Progenitor cell of endocrine pancreas (in vitro differentiated cells): ENCODE measurements at regions not wholly inside any gene's neighbourhood (a gene's known extent, or its start where the extent isn't known, plus 50 kb on each side); places are given as distances from the start of the nearest gene placed in this dataset.

Experiments used
- DNase-seq: peaks from one replicate; pipeline ENCODE4 v3.0.0; 2021; ENCODE audit warnings: low spot score; ENCODE audit not compliant: unreplicated experiment
- H3K27ac Mint-ChIP-seq: 2 replicates; pipeline ENCODE4 v1.8.0; 2021; ENCODE audit warnings: mild to moderate bottlenecking, moderate library complexity, mixed read lengths
- H3K27me3 Mint-ChIP-seq: 2 replicates; pipeline ENCODE4 v1.8.0; 2021; ENCODE audit warnings: mixed read lengths
- H3K36me3 Mint-ChIP-seq: 2 replicates; pipeline ENCODE4 v1.8.0; 2022; ENCODE audit warnings: mixed read lengths; ENCODE audit not compliant: insufficient read depth
- H3K4me1 Mint-ChIP-seq: 2 replicates; pipeline ENCODE4 v1.8.0; 2021; ENCODE audit warnings: low read depth, mixed read lengths
- H3K4me3 Mint-ChIP-seq: 2 replicates; pipeline ENCODE4 v1.8.0; 2021; ENCODE audit warnings: low read depth, mild to moderate bottlenecking, moderate library complexity, mixed read lengths
- H3K9me3 Mint-ChIP-seq: 2 replicates; pipeline ENCODE4 v1.8.0; 2021; ENCODE audit warnings: low read depth, mixed read lengths
- TF ChIP-seq, protein P1 (sequence below): fragments of 200-600 bp; sonication (generic); IDR thresholded peaks from one replicate; pipeline ENCODE4 v1.5.0; 2021; ENCODE audit warnings: antibody characterized with exemption, mild to moderate bottlenecking; ENCODE audit not compliant: unreplicated experiment

DNA sequence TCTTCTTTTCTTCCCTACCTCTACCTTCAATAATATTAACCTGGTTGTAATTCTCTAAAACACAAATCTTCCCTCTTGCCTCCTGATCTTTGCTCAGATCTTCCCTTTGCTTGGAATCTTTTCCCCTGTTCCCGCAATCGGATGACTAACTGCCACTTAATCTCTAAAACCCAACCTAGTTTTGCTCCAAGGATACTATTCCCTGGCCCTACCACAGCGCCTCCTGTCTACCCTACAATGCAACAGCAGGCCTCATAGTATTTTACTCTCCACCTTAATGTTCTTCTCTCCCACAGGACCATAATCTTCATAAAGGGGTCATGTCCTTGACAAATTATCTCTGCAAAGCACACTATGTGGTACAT lies 246.8 kb upstream of the TNP1 start:
- no peaks in the 10 kb centered on the region for H3K4me1 Mint-ChIP-seq
- TF ChIP-seq, protein P1, sequence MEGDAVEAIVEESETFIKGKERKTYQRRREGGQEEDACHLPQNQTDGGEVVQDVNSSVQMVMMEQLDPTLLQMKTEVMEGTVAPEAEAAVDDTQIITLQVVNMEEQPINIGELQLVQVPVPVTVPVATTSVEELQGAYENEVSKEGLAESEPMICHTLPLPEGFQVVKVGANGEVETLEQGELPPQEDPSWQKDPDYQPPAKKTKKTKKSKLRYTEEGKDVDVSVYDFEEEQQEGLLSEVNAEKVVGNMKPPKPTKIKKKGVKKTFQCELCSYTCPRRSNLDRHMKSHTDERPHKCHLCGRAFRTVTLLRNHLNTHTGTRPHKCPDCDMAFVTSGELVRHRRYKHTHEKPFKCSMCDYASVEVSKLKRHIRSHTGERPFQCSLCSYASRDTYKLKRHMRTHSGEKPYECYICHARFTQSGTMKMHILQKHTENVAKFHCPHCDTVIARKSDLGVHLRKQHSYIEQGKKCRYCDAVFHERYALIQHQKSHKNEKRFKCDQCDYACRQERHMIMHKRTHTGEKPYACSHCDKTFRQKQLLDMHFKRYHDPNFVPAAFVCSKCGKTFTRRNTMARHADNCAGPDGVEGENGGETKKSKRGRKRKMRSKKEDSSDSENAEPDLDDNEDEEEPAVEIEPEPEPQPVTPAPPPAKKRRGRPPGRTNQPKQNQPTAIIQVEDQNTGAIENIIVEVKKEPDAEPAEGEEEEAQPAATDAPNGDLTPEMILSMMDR = peak; percentile 49
- DNase-seq = no peak
- H3K27me3 Mint-ChIP-seq = no peaks in the 10 kb centered on the region
- H3K27ac Mint-ChIP-seq = no peak overlapping the region
- H3K9me3 Mint-ChIP-seq = no peaks in the 10 kb centered on the region
- no peaks in the 10 kb centered on the region for H3K36me3 Mint-ChIP-seq
- H3K4me3 Mint-ChIP-seq = no peak overlapping the region

DNA sequence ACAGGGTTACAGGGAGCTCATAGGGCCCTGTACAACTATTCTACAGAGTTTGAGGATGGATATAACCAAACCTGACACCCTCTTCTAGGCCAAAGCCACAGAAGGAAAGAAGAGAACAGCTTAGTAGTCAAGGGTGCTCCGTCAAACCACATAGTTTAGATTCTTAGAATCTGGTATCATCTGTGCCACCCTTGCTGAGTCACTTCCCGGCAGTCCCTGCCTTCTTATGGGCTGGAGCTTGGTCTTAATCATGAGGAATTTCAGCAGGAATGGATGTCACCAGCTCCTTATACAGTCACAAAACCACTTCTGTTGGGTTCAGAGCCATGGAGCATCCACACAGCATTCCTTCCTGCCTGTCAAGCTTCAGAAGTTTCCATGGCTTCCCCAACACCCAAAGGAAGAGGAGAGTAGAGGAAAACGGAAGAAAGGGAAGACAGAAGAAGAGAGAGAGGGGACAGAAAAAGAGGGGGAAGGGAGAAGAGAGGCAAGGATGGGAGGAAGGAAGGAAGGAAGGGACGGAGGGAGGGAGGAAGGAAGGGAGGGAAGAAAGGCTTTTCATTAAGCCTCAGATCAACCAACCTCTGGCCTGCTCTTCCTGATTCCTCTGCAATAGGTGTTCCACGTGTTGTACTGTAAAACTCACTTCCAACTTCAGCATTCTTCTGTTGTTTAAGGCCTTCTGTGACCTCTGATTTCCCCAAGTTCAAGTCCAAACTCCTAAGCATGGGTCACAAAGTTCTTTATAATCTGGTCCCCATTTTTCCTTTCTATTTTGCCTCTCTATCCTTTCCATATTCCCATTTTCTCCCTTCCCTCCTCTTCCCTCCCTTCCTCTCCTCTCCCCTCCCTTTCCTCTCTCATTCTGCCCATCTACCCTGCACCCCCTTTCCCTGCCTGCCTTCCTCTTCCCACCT lies 246.1 kb upstream of the TNP1 start:
- Mint-ChIP-seq H3K4me1 (no peaks in the 10 kb centered on the region), H3K4me3 (no peak overlapping the region), H3K9me3 (no peaks in the 10 kb centered on the region), H3K36me3 (no peaks in the 10 kb centered on the region), H3K27ac (no peak overlapping the region), H3K27me3 (no peaks in the 10 kb centered on the region)
- TF ChIP-seq, protein P1 = no peak
- DNase-seq = no peak

DNA sequence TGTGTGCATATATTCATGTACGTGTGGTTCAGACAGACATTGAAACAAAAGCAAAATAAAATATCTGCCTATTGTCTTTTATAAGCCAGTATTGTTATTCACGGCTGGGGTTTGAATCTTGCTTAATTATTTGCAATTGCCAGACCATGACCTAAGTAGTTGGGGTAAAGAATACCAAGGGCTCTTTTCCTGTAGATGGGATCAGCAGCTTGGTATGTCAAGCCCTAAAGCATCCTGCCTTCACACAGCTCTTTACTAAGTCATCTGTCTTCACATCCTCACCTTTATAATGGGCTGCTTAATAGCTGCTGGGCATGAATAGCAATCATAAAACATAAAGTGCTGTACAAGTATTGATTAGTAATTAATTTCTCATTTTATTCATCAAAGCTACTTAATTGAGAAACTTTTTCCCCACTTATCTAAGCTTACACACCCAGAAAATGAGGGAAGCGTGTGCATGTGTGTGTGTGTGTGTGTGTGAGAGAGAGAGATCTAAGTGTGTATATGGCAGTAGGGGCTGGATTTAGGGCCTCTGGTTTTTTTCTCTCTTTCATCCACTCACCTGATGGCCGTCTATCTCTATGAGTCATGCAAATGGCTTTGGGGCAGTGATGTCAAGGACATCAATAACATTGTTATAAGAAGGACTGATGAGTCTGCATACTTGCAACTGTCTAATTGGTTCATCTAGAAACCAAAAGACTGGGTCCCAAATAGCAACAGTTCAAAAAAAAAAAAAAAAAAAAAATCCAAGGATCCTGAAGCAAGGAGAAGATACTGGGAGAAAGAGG lies 244.1 kb upstream of the TNP1 start:
- no peak overlapping the region for H3K4me3 Mint-ChIP-seq
- TF ChIP-seq, protein P1 = no peak
- H3K27ac Mint-ChIP-seq = no peak overlapping the region
- no peaks in the 10 kb centered on the region for H3K27me3 Mint-ChIP-seq
- no peaks in the 10 kb centered on the region for H3K36me3 Mint-ChIP-seq
- no peaks in the 10 kb centered on the region for H3K4me1 Mint-ChIP-seq
- no peak for DNase-seq
- no peaks in the 10 kb centered on the region for H3K9me3 Mint-ChIP-seq

DNA sequence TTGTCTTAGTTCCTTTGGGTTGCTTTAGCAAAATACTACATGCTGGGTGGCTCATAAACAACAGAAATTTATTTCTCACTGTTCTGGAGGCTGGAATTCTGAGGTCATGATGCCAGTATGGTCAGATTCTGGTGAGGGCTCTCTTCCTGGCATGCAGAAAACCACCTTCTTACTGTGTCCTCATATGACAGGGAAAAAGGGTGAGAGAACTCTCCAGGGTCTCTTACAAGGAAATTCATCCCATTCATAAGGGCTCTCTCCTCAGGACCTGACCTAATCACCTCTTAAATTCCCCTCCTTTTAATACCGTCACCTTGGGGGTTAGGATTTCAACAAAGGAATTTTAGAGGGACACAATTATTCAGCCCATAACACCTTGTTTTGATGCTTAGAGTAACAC lies 243.1 kb upstream of the TNP1 start:
- Mint-ChIP-seq H3K4me3 (no peak overlapping the region), H3K9me3 (no peaks in the 10 kb centered on the region), H3K27ac (no peak overlapping the region), H3K36me3 (no peaks in the 10 kb centered on the region), H3K4me1 (no peaks in the 10 kb centered on the region), H3K27me3 (no peaks in the 10 kb centered on the region)
- TF ChIP-seq, protein P1 = no peak
- no peak for DNase-seq

DNA sequence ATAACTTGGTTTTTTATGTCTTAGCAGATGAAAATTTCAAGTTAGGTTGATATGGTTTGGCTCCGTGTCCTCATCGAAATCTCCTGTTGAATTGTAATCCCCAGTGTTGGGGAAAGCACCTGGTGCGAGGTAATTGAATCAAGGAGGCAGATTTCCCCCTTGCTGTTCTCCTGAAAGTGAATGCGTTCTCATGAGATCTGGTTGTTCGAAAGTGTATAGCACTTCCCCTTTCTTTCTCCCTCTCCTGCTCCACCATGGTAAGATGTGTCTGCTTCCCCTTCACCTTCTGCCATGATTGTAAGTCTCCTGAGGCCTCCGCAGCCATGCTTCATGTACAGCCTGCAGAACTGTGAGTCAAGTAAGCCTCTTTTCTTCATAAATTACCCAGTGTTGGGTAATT lies 242.1 kb upstream of the TNP1 start:
- H3K27ac Mint-ChIP-seq = no peak overlapping the region
- no peak for DNase-seq
- no peaks in the 10 kb centered on the region for H3K27me3 Mint-ChIP-seq
- H3K4me3 Mint-ChIP-seq = no peak overlapping the region
- H3K4me1 Mint-ChIP-seq = no peaks in the 10 kb centered on the region
- TF ChIP-seq, protein P1 = no peak
- H3K9me3 Mint-ChIP-seq = no peaks in the 10 kb centered on the region
- no peaks in the 10 kb centered on the region for H3K36me3 Mint-ChIP-seq
